A204.1 (cell line): ENCODE measurements at regions not wholly inside any gene's neighbourhood (a gene's known extent, or its start where the extent isn't known, plus 50 kb on each side); places are given as distances from the start of the nearest gene placed in this dataset.
"Not testable (repeated sequence)": the region's sequence is repeated elsewhere in the genome, so short reads cannot be mapped to it uniquely, and the experiment has no call there.

Experiments used
- FAIRE-seq: peaks from 2 replicates; lab custom pipeline; 2012; peaks lifted over from hg19 to GRCh38; lab: Jason Lieb, UNC

- FAIRE-seq = no peak
Measured at GRCh38 chr3:88410259-88410658, 260.5 kb downstream of the C3orf38 start.

- no peak for FAIRE-seq
Measured at GRCh38 chr3:88412346-88412745, 262.6 kb downstream of the C3orf38 start.

GRCh38 chr3:88416436-88416835, 266.7 kb downstream of the C3orf38 start:
- FAIRE-seq = no peak

GRCh38 chr3:88418219-88418618, 268.5 kb downstream of the C3orf38 start:
- FAIRE-seq = no peak

- no peak for FAIRE-seq
Measured at GRCh38 chr3:88433568-88433967, 283.8 kb downstream of the C3orf38 start.

GRCh38 chr3:88434001-88434400, 284.2 kb downstream of the C3orf38 start:
- no peak for FAIRE-seq

- no peak for FAIRE-seq
Measured at GRCh38 chr3:88440701-88441100, 290.9 kb downstream of the C3orf38 start.

- FAIRE-seq = no peak
Measured at GRCh38 chr3:88443066-88443465, 293.3 kb downstream of the C3orf38 start.

- no peak for FAIRE-seq
Measured at GRCh38 chr3:88444251-88444650, 294.5 kb downstream of the C3orf38 start.

GRCh38 chr3:88452228-88452627, 302.5 kb downstream of the C3orf38 start:
- FAIRE-seq = no peak

GRCh38 chr3:88460369-88460768, 310.6 kb downstream of the C3orf38 start:
- FAIRE-seq = no peak

- FAIRE-seq = no peak
Measured at GRCh38 chr3:88462230-88462629, 312.5 kb downstream of the C3orf38 start.

GRCh38 chr3:88467191-88467590, 317.4 kb downstream of the C3orf38 start:
- no peak for FAIRE-seq

- no peak for FAIRE-seq
Measured at GRCh38 chr3:88469216-88469615, 319.5 kb downstream of the C3orf38 start.

GRCh38 chr3:88478460-88478859, 328.7 kb downstream of the C3orf38 start:
- no peak for FAIRE-seq

GRCh38 chr3:88480822-88481221, 331.1 kb downstream of the C3orf38 start:
- no peak for FAIRE-seq

GRCh38 chr3:88485001-88485400, 335.2 kb downstream of the C3orf38 start:
- FAIRE-seq = no peak

- FAIRE-seq = not testable (repeated sequence)
Measured at GRCh38 chr3:88508818-88509217, 359.1 kb downstream of the C3orf38 start.

- FAIRE-seq = no peak
Measured at GRCh38 chr3:88509582-88509981, 359.8 kb downstream of the C3orf38 start.

GRCh38 chr3:88528494-88528893, 378.7 kb downstream of the C3orf38 start:
- FAIRE-seq = no peak

GRCh38 chr3:88534534-88534933, 384.8 kb downstream of the C3orf38 start:
- FAIRE-seq = no peak

- no peak for FAIRE-seq
Measured at GRCh38 chr3:88535563-88535962, 385.8 kb downstream of the C3orf38 start.

GRCh38 chr3:88542916-88543315, 393.2 kb downstream of the C3orf38 start:
- FAIRE-seq = no peak

GRCh38 chr3:88572450-88572849, 422.7 kb downstream of the C3orf38 start:
- FAIRE-seq = no peak

- FAIRE-seq = no peak
Measured at GRCh38 chr3:88573472-88573871, 423.7 kb downstream of the C3orf38 start.
